Endothelial cell of umbilical vein (primary cell): ENCODE measurements at regions not wholly inside any gene's neighbourhood (a gene's known extent, or its start where the extent isn't known, plus 50 kb on each side); places are given as distances from the start of the nearest gene placed in this dataset.

ENCODE experiments used
- BruUV-seq: library from RNA; stranded (reverse); fragments of 400-500 nt; replicated peaks from 2 replicates; lab custom pipeline; 2021; lab: Mats Ljungman, UMichigan
- CTCF ChIA-PET: fragments of 300-600, 350-600 bp; sonication (Branson Sonifier 250); formaldehyde crosslinking; loops from one replicate; lab custom pipeline; 2021; ENCODE audit warnings: antibody characterized with exemption, inconsistent platforms; lab: Charles Lee
- POLR2A ChIA-PET: fragments of 300-600, 350-600 bp; sonication (Branson Sonifier 250); formaldehyde crosslinking; loops from one replicate; lab custom pipeline; 2021; ENCODE audit warnings: antibody characterized with exemption, inconsistent platforms; lab: Charles Lee
- DNase-seq: peaks from one replicate; pipeline ENCODE4 v3.0.0-alpha.2; 2011; ENCODE audit warnings: low read depth, low spot score
- FAIRE-seq: peaks from 2 replicates; lab custom pipeline; 2011; peaks lifted over from hg19 to GRCh38; lab: Jason Lieb, UNC
- H2AFZ ChIP-seq: 2 replicates; pipeline ENCODE4 v1.6.0; 2012; ENCODE audit warnings: low read depth, low read length, control low read depth, inconsistent platforms
- H3K27ac ChIP-seq: 2 replicates; pipeline ENCODE4 v1.5.1; 2011; ENCODE audit warnings: low read depth, mild to moderate bottlenecking, control low read depth, low read length, moderate library complexity; ENCODE audit not compliant: insufficient read depth
- H3K27me3 ChIP-seq, 2 experiments: 2 replicates each; pipeline versions ENCODE4 v1.6.0 to v1.6.1; 2011; ENCODE audit warnings: low read length in 2 of 2, mixed read lengths in 1 of 2; ENCODE audit not compliant: control insufficient read depth in 2 of 2, insufficient read depth in 2 of 2
- H3K36me3 ChIP-seq, 2 experiments: 2 replicates in 1 of 2; 3 replicates in 1 of 2; pipeline ENCODE4 v1.5.1; 2011; ENCODE audit warnings: low read length in 2 of 2, mild to moderate bottlenecking in 1 of 2, moderate library complexity in 1 of 2; ENCODE audit not compliant: control insufficient read depth in 2 of 2, insufficient read depth in 2 of 2; ENCODE audit errors: extremely low read depth in 1 of 2
- H3K4me1 ChIP-seq: 3 replicates; pipeline ENCODE4 v1.5.1; 2011; ENCODE audit warnings: mild to moderate bottlenecking, low read length; ENCODE audit not compliant: control insufficient read depth, insufficient read depth; ENCODE audit errors: extremely low read depth
- H3K4me2 ChIP-seq: 2 replicates; pipeline ENCODE4 v1.6.1; 2011; ENCODE audit warnings: low read length, control low read depth, mixed read lengths; ENCODE audit not compliant: insufficient read depth
- H3K4me3 ChIP-seq, 3 experiments: fragments of 200-600 bp in 1 of 3; sonication (generic), shearing (Covaris generic) in 1 of 3; replicated peaks in 1 of 3; 2 replicates each; pipeline ENCODE4 v1.5.1; 2011 to 2016; ENCODE audit warnings: control low read depth in 3 of 3, low read length in 3 of 3, mild to moderate bottlenecking in 2 of 3, inconsistent platforms in 1 of 3, low read depth in 1 of 3, moderate library complexity in 1 of 3; ENCODE audit not compliant: insufficient read depth in 1 of 3
- H3K79me2 ChIP-seq: 2 replicates; pipeline ENCODE4 v1.6.0; 2012; ENCODE audit warnings: low read length, inconsistent platforms; ENCODE audit not compliant: control insufficient read depth, insufficient read depth
- H3K9ac ChIP-seq: replicated peaks from 2 replicates; pipeline ENCODE3; 2011; ENCODE audit warnings: low read length, control low read depth; ENCODE audit not compliant: insufficient read depth; ENCODE audit errors: extremely low read depth
- H3K9me1 ChIP-seq: replicated peaks from 3 replicates; pipeline ENCODE4 v1.6.0; 2011; ENCODE audit warnings: mild to moderate bottlenecking, low read length; ENCODE audit not compliant: control insufficient read depth, insufficient read depth; ENCODE audit errors: extremely low read depth
- H3K9me3 ChIP-seq: replicated peaks from 2 replicates; pipeline ENCODE4 v1.5.1; 2012; ENCODE audit warnings: low read length, inconsistent platforms; ENCODE audit not compliant: control insufficient read depth, insufficient read depth
- H4K20me1 ChIP-seq: replicated peaks from 2 replicates; pipeline ENCODE3; 2011; ENCODE audit warnings: mild to moderate bottlenecking, low read length; ENCODE audit not compliant: control insufficient read depth, insufficient read depth; ENCODE audit errors: extremely low read depth
- EZH2 ChIP-seq: IDR thresholded peaks from 2 replicates; pipeline ENCODE4 v1.6.1; 2012; ENCODE audit warnings: borderline replicate concordance, low read depth, mild to moderate bottlenecking, moderate library complexity, low read length, inconsistent platforms; ENCODE audit not compliant: severe bottlenecking
- FOS ChIP-seq: IDR thresholded peaks from 2 replicates; pipeline ENCODE4 v1.6.1; 2011; ENCODE audit warnings: mild to moderate bottlenecking, low read length, moderate library complexity, borderline replicate concordance; ENCODE audit not compliant: insufficient read depth
- GATA2 ChIP-seq: IDR thresholded peaks from 2 replicates; pipeline ENCODE4 v1.7.0; 2011; ENCODE audit warnings: low read depth, mild to moderate bottlenecking, moderate library complexity, mixed read lengths, low read length; ENCODE audit not compliant: insufficient read length, insufficient read depth
- JUN ChIP-seq: IDR thresholded peaks from 2 replicates; pipeline ENCODE4 v1.6.1; 2011; ENCODE audit warnings: borderline replicate concordance, low read depth; ENCODE audit not compliant: insufficient read length, insufficient read depth
- MYC ChIP-seq: IDR thresholded peaks from one replicate; pipeline ENCODE4 v1.6.1; 2011; ENCODE audit warnings: mild to moderate bottlenecking, low read depth, low read length
- POLR2A ChIP-seq: IDR thresholded peaks from 2 replicates; pipeline ENCODE4 v1.6.1; 2012; ENCODE audit warnings: low read depth, mild to moderate bottlenecking, control low read depth, low read length
- POLR2AphosphoS5 ChIP-seq: IDR thresholded peaks from 2 replicates; pipeline ENCODE4 v1.6.1; 2012; ENCODE audit warnings: low read depth, mild to moderate bottlenecking, control low read depth, low read length, moderate library complexity; ENCODE audit not compliant: insufficient read depth
- dilution Hi-C: fragments of 300-500 bp; cut with MboI; formaldehyde crosslinking; loops from one replicate; pipeline ENCODE4 v1.15.0; 2019; ENCODE audit warnings: low sequenced_read_pairs; ENCODE audit not compliant: extremely low pct_ligation_motif_present
- intact Hi-C: fragments of 100-400 bp; cut with micrococcal nuclease; formaldehyde crosslinking; loops from one replicate; pipeline ENCODE4 v1.10.0; 2022
- TF ChIP-seq, protein P1 (sequence below): IDR thresholded peaks from 2 replicates; pipeline ENCODE4 v1.6.1; 2011; ENCODE audit not compliant: insufficient read depth, insufficient read length
- TF ChIP-seq, protein P2 (sequence below), 2 donors: IDR thresholded peaks; 1 replicate in 1 of 2; 2 replicates in 1 of 2; pipeline ENCODE4 v1.5.1; 2011; ENCODE audit warnings: low read length in 2 of 2, mild to moderate bottlenecking in 2 of 2, moderate library complexity in 2 of 2, control low read depth in 1 of 2, inconsistent platforms in 1 of 2, low read depth in 1 of 2; ENCODE audit not compliant: insufficient read depth in 1 of 2; ENCODE audit errors: extremely low read depth in 1 of 2

DNA sequence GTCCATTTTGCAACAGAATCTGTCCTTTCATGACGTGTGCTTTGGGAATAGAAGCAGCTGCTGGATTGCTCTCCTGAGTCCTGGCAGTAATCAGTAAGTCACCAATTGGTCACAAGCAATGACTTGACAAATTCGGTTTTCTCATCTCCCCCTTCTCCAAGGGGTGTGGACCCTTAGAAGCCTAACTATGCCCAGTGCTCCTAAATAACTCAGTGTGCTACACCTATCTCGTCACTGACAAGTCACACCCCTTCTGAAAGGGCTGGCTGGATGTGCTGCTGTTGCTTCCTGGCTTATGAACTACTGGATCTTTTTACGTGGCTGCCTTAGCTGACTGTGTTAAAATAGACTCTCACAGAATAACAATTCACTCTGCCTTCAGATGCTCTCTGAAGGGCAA lies 1351.5 kb downstream of the ZPLD1 start:
- POLR2A ChIA-PET = no interaction called here
- TF ChIP-seq, protein P1, sequence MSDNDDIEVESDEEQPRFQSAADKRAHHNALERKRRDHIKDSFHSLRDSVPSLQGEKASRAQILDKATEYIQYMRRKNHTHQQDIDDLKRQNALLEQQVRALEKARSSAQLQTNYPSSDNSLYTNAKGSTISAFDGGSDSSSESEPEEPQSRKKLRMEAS = no peak
- TF ChIP-seq EZH2 (no peak), FOS (no peak), POLR2AphosphoS5 (no peak), JUN (no peak), GATA2 (no peak), POLR2A (no peak), MYC (no peak)
- TF ChIP-seq, protein P2, sequence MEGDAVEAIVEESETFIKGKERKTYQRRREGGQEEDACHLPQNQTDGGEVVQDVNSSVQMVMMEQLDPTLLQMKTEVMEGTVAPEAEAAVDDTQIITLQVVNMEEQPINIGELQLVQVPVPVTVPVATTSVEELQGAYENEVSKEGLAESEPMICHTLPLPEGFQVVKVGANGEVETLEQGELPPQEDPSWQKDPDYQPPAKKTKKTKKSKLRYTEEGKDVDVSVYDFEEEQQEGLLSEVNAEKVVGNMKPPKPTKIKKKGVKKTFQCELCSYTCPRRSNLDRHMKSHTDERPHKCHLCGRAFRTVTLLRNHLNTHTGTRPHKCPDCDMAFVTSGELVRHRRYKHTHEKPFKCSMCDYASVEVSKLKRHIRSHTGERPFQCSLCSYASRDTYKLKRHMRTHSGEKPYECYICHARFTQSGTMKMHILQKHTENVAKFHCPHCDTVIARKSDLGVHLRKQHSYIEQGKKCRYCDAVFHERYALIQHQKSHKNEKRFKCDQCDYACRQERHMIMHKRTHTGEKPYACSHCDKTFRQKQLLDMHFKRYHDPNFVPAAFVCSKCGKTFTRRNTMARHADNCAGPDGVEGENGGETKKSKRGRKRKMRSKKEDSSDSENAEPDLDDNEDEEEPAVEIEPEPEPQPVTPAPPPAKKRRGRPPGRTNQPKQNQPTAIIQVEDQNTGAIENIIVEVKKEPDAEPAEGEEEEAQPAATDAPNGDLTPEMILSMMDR (IDR thresholded peaks at IDR 0.05; ENCODE audit: extremely low read depth in 1 of 2, insufficient read depth in 1 of 2, low read depth in 1 of 2, low read length in 2 of 2) = no peak
- BruUV-seq = no TSS peak
- Histone ChIP-seq H3K9me3 (no peaks in the 10 kb centered on the region), H3K27ac (no peak overlapping the region), H3K4me3 (no peak overlapping the region), H3K9ac (no peak overlapping the region), H3K27me3 (no peaks in the 10 kb centered on the region), H2AFZ (no peak overlapping the region), H4K20me1 (no peaks in the 10 kb centered on the region), H3K4me1 (no peaks in the 10 kb centered on the region), H3K79me2 (no peaks in the 10 kb centered on the region), H3K36me3 (no peaks in the 10 kb centered on the region), H3K9me1 (no peaks in the 10 kb centered on the region), H3K4me2 (no peak overlapping the region)
- CTCF ChIA-PET = no interaction called here
- intact Hi-C loops = no loop called here
- DNase-seq = no peak
- dilution Hi-C loops = no loop called here
- FAIRE-seq = no peak
